HepG2 (cell line): ENCODE measurements at regions not wholly inside any gene's neighbourhood (a gene's known extent, or its start where the extent isn't known, plus 50 kb on each side); places are given as distances from the start of the nearest gene placed in this dataset.

Experiments
- ATAC-seq: fragments of 200-7000 bp; cut with Tn5 transposase; 3 replicates; pipeline ENCODE4 v1.9.1; 2020; ENCODE audit warnings: mild to moderate bottlenecking, moderate library complexity
- BruUV-seq: library from RNA; stranded (reverse); fragments of 400-500 nt; replicated peaks from 2 replicates; lab custom pipeline; 2021; lab: Mats Ljungman, UMichigan
- CTCF ChIA-PET: fragments of 300-600 bp; formaldehyde crosslinking; extraction: SDS; loops from one replicate; lab custom pipeline; 2021; ENCODE audit warnings: low total read pairs, inconsistent platforms, low intra/inter-chr PET ratio; lab: Yijun Ruan, JAX
- POLR2A ChIA-PET: fragments of 350-600 bp; sonication (Branson Sonifier 250); formaldehyde crosslinking; loops from one replicate; lab custom pipeline; 2020; ENCODE audit warnings: antibody characterized with exemption, inconsistent platforms; lab: Yijun Ruan, JAX
- DNase-seq: peaks from one replicate; pipeline ENCODE4 v3.0.0-alpha.2; 2015; ENCODE audit warnings: low spot score
- FAIRE-seq: peaks from 3 replicates; lab custom pipeline; 2011; peaks lifted over from hg19 to GRCh38; lab: Jason Lieb, UNC
- H2AFZ ChIP-seq: one replicate; pipeline ENCODE4 v1.6.1; 2011; ENCODE audit warnings: low read length, inconsistent platforms
- H3K27ac ChIP-seq: fragments of 300-600 bp; 3 replicates; pipeline ENCODE4 v1.8.0; 2011; ENCODE audit warnings: mixed run types, mild to moderate bottlenecking, mixed read lengths, low read length, inconsistent platforms; ENCODE audit not compliant: insufficient read depth; ENCODE audit errors: extremely low read length
- H3K27me3 ChIP-seq, 2 experiments: fragments of 200-600 bp in 1 of 2; 2 replicates in 1 of 2; 3 replicates in 1 of 2; pipeline versions ENCODE4 v1.6.0 to v1.8.0; 2011; ENCODE audit warnings: low read length in 2 of 2, mild to moderate bottlenecking in 2 of 2, moderate library complexity in 2 of 2, inconsistent platforms in 1 of 2; ENCODE audit not compliant: insufficient read depth in 2 of 2, control insufficient read depth in 1 of 2
- H3K36me3 ChIP-seq, 2 experiments: fragments of 200-600 bp in 1 of 2; replicated peaks in 1 of 2; 2 replicates in 1 of 2; 3 replicates in 1 of 2; pipeline versions ENCODE4 v1.5.1 to v1.8.0; 2011; ENCODE audit warnings: low read length in 2 of 2, inconsistent platforms in 1 of 2; ENCODE audit not compliant: insufficient read depth in 2 of 2, control insufficient read depth in 1 of 2
- H3K4me1 ChIP-seq: 2 replicates; pipeline ENCODE4 v1.5.1; 2012; ENCODE audit warnings: low read length, inconsistent platforms; ENCODE audit not compliant: insufficient read depth
- H3K4me2 ChIP-seq: 2 replicates; pipeline ENCODE4 v1.6.0; 2011; ENCODE audit warnings: low read depth, low read length, inconsistent platforms
- H3K4me3 ChIP-seq, 3 experiments: fragments of 200-600 bp in 1 of 3; sonication (generic), shearing (Covaris generic) in 1 of 3; replicated peaks in 1 of 3; 2 replicates each; pipeline ENCODE4 v1.5.1; 2011 to 2016; ENCODE audit warnings: low read length in 3 of 3, inconsistent platforms in 2 of 3, low read depth in 2 of 3, mild to moderate bottlenecking in 2 of 3, control low read depth in 1 of 3, mixed read lengths in 1 of 3; ENCODE audit not compliant: insufficient read depth in 1 of 3
- H3K79me2 ChIP-seq: one replicate; pipeline ENCODE4 v1.6.1; 2011; ENCODE audit warnings: low read length, inconsistent platforms; ENCODE audit not compliant: insufficient read depth
- H3K9ac ChIP-seq: 2 replicates; pipeline ENCODE4 v1.6.0; 2011; ENCODE audit warnings: mild to moderate bottlenecking, low read depth, low read length, inconsistent platforms; ENCODE audit not compliant: insufficient read depth
- H3K9me3 ChIP-seq: 2 replicates; pipeline ENCODE4 v1.5.1; 2012; ENCODE audit warnings: mild to moderate bottlenecking, low read length
- H4K20me1 ChIP-seq: 2 replicates; pipeline ENCODE4 v1.6.0; 2011; ENCODE audit warnings: inconsistent platforms, mild to moderate bottlenecking, low read length, moderate library complexity; ENCODE audit not compliant: insufficient read depth
- DNMT3B ChIP-seq: conservative IDR thresholded peaks from 2 replicates; pipeline ENCODE4 v1.6.1; 2016; ENCODE audit warnings: missing biosample characterization, control low read depth
- ELF3 ChIP-seq: IDR thresholded peaks from 2 replicates; pipeline ENCODE4 v1.6.1; 2016; ENCODE audit warnings: missing genetic modification reagents, missing compliant biosample characterization
- MED13 ChIP-seq: sonication (generic); formaldehyde crosslinking; IDR thresholded peaks from 2 replicates; pipeline ENCODE4 v1.5.0; 2020; ENCODE audit warnings: missing genetic modification reagents
- RARA ChIP-seq: IDR thresholded peaks from 2 replicates; pipeline ENCODE4 v1.6.1; 2016; ENCODE audit warnings: missing genetic modification reagents, missing compliant biosample characterization
- ZFP1 ChIP-seq: IDR thresholded peaks from 2 replicates; pipeline ENCODE4 v1.6.1; 2016
- ZMAT3 ChIP-seq: sonication (generic); formaldehyde crosslinking; conservative IDR thresholded peaks from 2 replicates; pipeline ENCODE4 v1.7.0; 2021; ENCODE audit warnings: missing genetic modification reagents
- ZNF264 ChIP-seq: sonication (generic); formaldehyde crosslinking; IDR thresholded peaks from 2 replicates; pipeline ENCODE4 v1.4.0; 2020; ENCODE audit warnings: missing genetic modification reagents
- ZNF317 ChIP-seq: sonication (generic); formaldehyde crosslinking; IDR thresholded peaks from 2 replicates; pipeline ENCODE4 v1.5.0; 2020; ENCODE audit warnings: mild to moderate bottlenecking, missing genetic modification reagents
- ZNF788 ChIP-seq: sonication (generic); formaldehyde crosslinking; IDR thresholded peaks from 2 replicates; pipeline ENCODE4 v1.5.0; 2020; ENCODE audit warnings: mild to moderate bottlenecking, missing genetic modification reagents, borderline replicate concordance
- WGBS: methylation state at CpG from one replicate; pipeline ENCODE4 v1.1.6; 2017; ENCODE audit warnings: low lambda C conversion rate; 5-methylcytosine and 5-hydroxymethylcytosine counted together
- in situ Hi-C: cut with HindIII; loops from 2 replicates; pipeline ENCODE4 v1.10.0; 2017; ENCODE audit warnings: low pct_unique_long_range_greater_than_20kb; ENCODE audit not compliant: extremely low pct_ligation_motif_present
- intact Hi-C: fragments of 100-400 bp; cut with micrococcal nuclease; formaldehyde crosslinking; loops from one replicate; pipeline ENCODE4 v1.10.0; 2022; ENCODE audit not compliant: unreplicated experiment
- TF ChIP-seq, protein P1 (sequence below): fragments of 450-650 bp; IDR thresholded peaks from 2 replicates; pipeline ENCODE4 v1.6.1; 2016
- TF ChIP-seq, protein P2 (sequence below): sonication (generic); formaldehyde crosslinking; conservative IDR thresholded peaks from 2 replicates; pipeline ENCODE4 v1.4.0; 2020; ENCODE audit warnings: missing genetic modification reagents
- TF ChIP-seq, protein P3 (sequence below): sonication (generic); formaldehyde crosslinking; IDR thresholded peaks from 2 replicates; pipeline ENCODE4 v1.5.1; 2020; ENCODE audit warnings: mild to moderate bottlenecking, moderate library complexity, missing genetic modification reagents
- TF ChIP-seq, protein P4 (sequence below): sonication (generic); formaldehyde crosslinking; IDR thresholded peaks from 2 replicates; pipeline ENCODE4 v1.5.0; 2020; ENCODE audit warnings: missing genetic modification reagents
- TF ChIP-seq, protein P5 (sequence below): sonication (generic); formaldehyde crosslinking; IDR thresholded peaks from 2 replicates; pipeline ENCODE4 v1.4.0; 2020; ENCODE audit warnings: missing genetic modification reagents

DNA sequence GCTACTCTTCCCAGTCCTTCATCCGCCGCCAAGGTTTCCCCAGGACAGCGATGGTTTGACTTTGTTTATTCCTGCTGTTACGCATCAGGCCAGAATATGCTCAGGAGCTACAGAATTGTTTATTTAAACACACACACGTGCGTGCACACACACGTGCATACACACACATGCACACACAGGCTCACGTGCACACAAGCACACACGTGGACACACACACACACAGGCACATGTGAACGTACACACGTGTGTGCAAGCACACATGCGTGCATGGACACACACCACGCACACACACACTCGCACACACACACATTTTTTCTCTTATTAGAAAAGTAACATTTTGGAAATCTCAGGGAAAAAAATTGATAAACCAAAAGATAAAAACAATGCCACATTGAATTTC, 64.6 kb upstream of the UST start:
- no peak for FAIRE-seq
- in situ Hi-C loops (no loop called here), intact Hi-C loops (no loop called here)
- H3K4me3 ChIP-seq, result no peak overlapping the region
- no peak overlapping the region for H3K27ac ChIP-seq
- no peaks in the 10 kb centered on the region for H4K20me1 ChIP-seq
- H3K4me1 ChIP-seq, result no peaks in the 10 kb centered on the region
- POLR2A ChIA-PET, result no interaction called here
- 51% methylated on average over 14 of the region's 14 CpGs for WGBS
- H3K36me3 ChIP-seq, result no peaks in the 10 kb centered on the region
- CTCF ChIA-PET, result no interaction called here
- no peak overlapping the region for H3K4me2 ChIP-seq
- BruUV-seq, result no TSS peak
- ATAC-seq, result no peak
- H3K27me3 ChIP-seq, result no peaks in the 10 kb centered on the region
- DNase-seq, result no peak
- TF ChIP-seq ZFP1 (CRISPR knock-in tag), result no peak
- TF ChIP-seq, protein P1, sequence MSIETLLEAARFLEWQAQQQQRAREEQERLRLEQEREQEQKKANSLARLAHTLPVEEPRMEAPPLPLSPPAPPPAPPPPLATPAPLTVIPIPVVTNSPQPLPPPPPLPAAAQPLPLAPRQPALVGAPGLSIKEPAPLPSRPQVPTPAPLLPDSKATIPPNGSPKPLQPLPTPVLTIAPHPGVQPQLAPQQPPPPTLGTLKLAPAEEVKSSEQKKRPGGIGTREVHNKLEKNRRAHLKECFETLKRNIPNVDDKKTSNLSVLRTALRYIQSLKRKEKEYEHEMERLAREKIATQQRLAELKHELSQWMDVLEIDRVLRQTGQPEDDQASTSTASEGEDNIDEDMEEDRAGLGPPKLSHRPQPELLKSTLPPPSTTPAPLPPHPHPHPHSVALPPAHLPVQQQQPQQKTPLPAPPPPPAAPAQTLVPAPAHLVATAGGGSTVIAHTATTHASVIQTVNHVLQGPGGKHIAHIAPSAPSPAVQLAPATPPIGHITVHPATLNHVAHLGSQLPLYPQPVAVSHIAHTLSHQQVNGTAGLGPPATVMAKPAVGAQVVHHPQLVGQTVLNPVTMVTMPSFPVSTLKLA, result peak; percentile 98
- H3K9me3 ChIP-seq, result no peaks in the 10 kb centered on the region
- H3K9ac ChIP-seq, result no peak overlapping the region
- H3K79me2 ChIP-seq, result no peaks in the 10 kb centered on the region
- no peak overlapping the region for H2AFZ ChIP-seq

DNA sequence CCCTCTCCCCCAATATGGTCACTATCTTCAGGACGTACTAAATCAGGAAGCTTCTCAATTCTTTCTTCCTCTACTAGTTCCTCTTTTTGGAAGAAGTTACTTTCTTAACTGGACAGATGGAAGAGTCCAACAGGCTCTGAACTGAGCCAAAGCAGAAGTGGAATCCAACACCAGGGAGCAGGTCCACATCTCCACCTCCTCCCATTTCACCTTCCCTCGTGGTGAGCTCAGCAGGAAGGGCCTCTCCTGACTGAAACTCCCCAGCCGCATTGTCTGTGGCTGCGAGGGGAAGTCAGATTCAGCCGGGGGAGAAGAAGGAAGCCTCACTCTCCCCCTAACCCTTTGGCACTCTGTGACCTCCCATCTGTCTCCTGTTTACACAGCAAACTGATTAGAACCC, 63.8 kb upstream of the UST start:
- in situ Hi-C loops, result no loop called here
- CTCF ChIA-PET, result no interaction called here
- Histone ChIP-seq H3K4me1 (no peaks in the 10 kb centered on the region), H3K27ac (no peak overlapping the region), H3K9ac (no peak overlapping the region), H3K27me3 (no peaks in the 10 kb centered on the region), H3K4me3 (no peak overlapping the region), H3K79me2 (no peaks in the 10 kb centered on the region), H3K9me3 (no peaks in the 10 kb centered on the region), H3K4me2 (no peak overlapping the region), H2AFZ (no peak overlapping the region), H4K20me1 (no peaks in the 10 kb centered on the region), H3K36me3 (no peaks in the 10 kb centered on the region)
- 5% methylated on average over 4 of the region's 5 CpGs for WGBS
- POLR2A ChIA-PET, result no interaction called here
- no TSS peak for BruUV-seq
- FAIRE-seq (no peak), DNase-seq (no peak), ATAC-seq (no peak)
- intact Hi-C loops, result no loop called here
- no peak for TF ChIP-seq ZNF788
- TF ChIP-seq DNMT3B, result no peak
- TF ChIP-seq, protein P2, sequence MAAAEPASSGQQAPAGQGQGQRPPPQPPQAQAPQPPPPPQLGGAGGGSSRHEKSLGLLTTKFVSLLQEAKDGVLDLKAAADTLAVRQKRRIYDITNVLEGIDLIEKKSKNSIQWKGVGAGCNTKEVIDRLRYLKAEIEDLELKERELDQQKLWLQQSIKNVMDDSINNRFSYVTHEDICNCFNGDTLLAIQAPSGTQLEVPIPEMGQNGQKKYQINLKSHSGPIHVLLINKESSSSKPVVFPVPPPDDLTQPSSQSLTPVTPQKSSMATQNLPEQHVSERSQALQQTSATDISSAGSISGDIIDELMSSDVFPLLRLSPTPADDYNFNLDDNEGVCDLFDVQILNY, result no peak
- TF ChIP-seq, protein P3, sequence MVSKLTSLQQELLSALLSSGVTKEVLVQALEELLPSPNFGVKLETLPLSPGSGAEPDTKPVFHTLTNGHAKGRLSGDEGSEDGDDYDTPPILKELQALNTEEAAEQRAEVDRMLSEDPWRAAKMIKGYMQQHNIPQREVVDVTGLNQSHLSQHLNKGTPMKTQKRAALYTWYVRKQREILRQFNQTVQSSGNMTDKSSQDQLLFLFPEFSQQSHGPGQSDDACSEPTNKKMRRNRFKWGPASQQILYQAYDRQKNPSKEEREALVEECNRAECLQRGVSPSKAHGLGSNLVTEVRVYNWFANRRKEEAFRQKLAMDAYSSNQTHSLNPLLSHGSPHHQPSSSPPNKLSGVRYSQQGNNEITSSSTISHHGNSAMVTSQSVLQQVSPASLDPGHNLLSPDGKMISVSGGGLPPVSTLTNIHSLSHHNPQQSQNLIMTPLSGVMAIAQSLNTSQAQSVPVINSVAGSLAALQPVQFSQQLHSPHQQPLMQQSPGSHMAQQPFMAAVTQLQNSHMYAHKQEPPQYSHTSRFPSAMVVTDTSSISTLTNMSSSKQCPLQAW (CRISPR knock-in tag), result no peak
- no peak for TF ChIP-seq ZMAT3 (CRISPR knock-in tag)
- TF ChIP-seq, protein P4, sequence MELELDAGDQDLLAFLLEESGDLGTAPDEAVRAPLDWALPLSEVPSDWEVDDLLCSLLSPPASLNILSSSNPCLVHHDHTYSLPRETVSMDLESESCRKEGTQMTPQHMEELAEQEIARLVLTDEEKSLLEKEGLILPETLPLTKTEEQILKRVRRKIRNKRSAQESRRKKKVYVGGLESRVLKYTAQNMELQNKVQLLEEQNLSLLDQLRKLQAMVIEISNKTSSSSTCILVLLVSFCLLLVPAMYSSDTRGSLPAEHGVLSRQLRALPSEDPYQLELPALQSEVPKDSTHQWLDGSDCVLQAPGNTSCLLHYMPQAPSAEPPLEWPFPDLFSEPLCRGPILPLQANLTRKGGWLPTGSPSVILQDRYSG, result no peak
- TF ChIP-seq, protein P5, sequence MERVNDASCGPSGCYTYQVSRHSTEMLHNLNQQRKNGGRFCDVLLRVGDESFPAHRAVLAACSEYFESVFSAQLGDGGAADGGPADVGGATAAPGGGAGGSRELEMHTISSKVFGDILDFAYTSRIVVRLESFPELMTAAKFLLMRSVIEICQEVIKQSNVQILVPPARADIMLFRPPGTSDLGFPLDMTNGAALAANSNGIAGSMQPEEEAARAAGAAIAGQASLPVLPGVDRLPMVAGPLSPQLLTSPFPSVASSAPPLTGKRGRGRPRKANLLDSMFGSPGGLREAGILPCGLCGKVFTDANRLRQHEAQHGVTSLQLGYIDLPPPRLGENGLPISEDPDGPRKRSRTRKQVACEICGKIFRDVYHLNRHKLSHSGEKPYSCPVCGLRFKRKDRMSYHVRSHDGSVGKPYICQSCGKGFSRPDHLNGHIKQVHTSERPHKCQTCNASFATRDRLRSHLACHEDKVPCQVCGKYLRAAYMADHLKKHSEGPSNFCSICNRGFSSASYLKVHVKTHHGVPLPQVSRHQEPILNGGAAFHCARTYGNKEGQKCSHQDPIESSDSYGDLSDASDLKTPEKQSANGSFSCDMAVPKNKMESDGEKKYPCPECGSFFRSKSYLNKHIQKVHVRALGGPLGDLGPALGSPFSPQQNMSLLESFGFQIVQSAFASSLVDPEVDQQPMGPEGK, result no peak
- TF ChIP-seq RARA (CRISPR knock-in tag), result no peak
- TF ChIP-seq ZNF317 (CRISPR knock-in tag), result no peak
- TF ChIP-seq ELF3, result no peak
- TF ChIP-seq MED13, result no peak
- TF ChIP-seq ZNF264 (CRISPR knock-in tag), result no peak
